Fibroblast of mammary gland (primary cell): ENCODE measurements at regions not wholly inside any gene's neighbourhood (a gene's known extent, or its start where the extent isn't known, plus 50 kb on each side); places are given as distances from the start of the nearest gene placed in this dataset.

Experiments used
- DNase-seq: peaks from one replicate; pipeline ENCODE4 v3.0.0-alpha.2; 2010; ENCODE audit warnings: low read depth
- H3K4me3 ChIP-seq: 2 replicates; pipeline ENCODE4 v1.5.1; 2011; ENCODE audit warnings: low read depth, mild to moderate bottlenecking, low read length, moderate library complexity; ENCODE audit not compliant: control insufficient read depth
- CTCF ChIP-seq: conservative IDR thresholded peaks from 2 replicates; pipeline ENCODE4 v1.5.1; 2011; ENCODE audit warnings: low read depth, low read length, inconsistent platforms; ENCODE audit not compliant: control insufficient read depth, insufficient read depth

DNA sequence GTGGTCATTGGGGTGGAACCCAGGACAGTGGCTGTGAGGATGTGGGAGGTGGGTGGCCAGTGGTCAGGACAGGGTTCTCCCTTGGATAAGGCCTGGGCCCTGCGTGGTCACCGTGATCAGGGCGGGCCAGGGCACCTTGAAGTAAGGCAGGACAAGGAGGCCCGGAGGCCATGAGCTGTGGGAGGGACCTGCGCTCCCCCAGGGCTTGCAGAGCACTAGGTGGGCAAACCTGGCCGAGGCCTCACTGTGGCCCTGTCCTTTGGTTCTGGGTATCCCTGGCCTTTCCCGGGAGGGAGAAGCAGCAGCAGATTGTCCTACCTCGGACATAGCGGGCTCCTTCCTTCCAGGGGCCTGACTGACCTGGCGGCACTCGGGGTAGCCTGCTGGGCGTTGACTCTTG is 144.8 kb upstream of the RET start:
- no peak for TF ChIP-seq CTCF
- no peak overlapping the region for H3K4me3 ChIP-seq
- DNase-seq, result no peak

- no peak overlapping the region for H3K4me3 ChIP-seq
- no peak for DNase-seq
- TF ChIP-seq CTCF, result no peak
These were observed 144.0 kb upstream of the RET start for GRCh38 chr10:42932735-42933447.

DNA sequence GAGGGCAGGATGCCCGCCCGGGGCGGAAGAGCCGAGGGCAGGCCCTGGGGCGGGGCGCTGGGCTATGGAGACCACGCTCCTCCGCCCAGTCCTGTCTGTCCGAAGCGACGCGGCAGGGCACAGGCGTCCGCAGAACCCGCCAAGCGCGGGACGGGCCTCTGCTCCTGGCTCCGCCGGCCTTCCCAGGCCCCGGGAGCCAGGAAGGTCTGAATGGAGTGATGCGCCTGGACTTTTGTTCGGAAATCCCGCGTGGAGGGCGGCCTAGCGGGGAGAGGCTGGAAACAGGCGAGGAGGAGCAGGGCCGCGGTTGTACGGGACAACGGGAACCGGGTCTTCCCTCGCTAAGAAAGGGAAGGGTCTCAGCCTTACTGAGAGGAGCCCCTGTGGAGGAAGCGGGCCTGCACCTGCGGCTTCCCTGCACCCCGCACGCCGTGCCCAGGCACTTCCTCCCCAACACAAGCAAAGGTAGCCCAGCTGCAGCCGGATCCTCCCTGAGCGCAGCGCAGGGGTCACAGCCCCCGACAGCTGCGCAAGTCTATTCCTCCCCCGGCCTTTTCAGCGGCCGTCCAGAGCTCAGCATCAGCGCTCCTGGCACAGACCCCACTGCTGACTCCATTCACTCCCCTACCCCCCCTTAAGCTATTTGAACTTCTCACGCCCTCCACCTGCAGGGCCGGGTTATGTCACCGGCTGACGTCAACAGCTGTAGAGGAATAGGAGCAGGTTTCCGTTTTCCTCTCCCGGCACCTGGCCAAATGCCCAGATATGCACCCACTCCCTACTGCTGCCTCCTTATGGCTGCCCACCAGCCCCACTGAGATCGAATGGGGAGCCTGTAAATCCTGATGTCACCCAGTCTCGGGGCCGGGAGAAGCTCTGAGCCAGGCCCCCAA is 143.2 kb upstream of the RET start:
- no peak overlapping the region for H3K4me3 ChIP-seq
- TF ChIP-seq CTCF, result no peak
- peak; percentile 15 for DNase-seq

GRCh38 chr10:42934351-42934811 is 142.5 kb upstream of the RET start:
- no peak for DNase-seq
- TF ChIP-seq CTCF, result no peak
- no peak overlapping the region for H3K4me3 ChIP-seq

GRCh38 chr10:42934842-42935241 is 142.0 kb upstream of the RET start:
- no peak for TF ChIP-seq CTCF
- DNase-seq, result no peak
- no peak overlapping the region for H3K4me3 ChIP-seq

- DNase-seq, result no peak
- no peak for TF ChIP-seq CTCF
- H3K4me3 ChIP-seq, result no peak overlapping the region
These were observed 141.4 kb upstream of the RET start for GRCh38 chr10:42935466-42935865.
